Lower leg skin (tissue), 3 donors: ENCODE measurements at regions not wholly inside any gene's neighbourhood (a gene's known extent, or its start where the extent isn't known, plus 50 kb on each side); places are given as distances from the start of the nearest gene placed in this dataset.

Source experiments
- CTCF ChIP-seq, 3 donors: fragments of 450-650 bp; IDR thresholded peaks; one replicate each; pipeline ENCODE4 v1.5.1; 2016; ENCODE audit warnings: antibody characterized with exemption in 3 of 3, mild to moderate bottlenecking in 3 of 3, moderate library complexity in 2 of 3
- POLR2A ChIP-seq, 2 donors: fragments of 450-650 bp; IDR thresholded peaks; one replicate each; pipeline ENCODE4 v1.6.1; 2016 to 2017; ENCODE audit warnings: antibody characterized with exemption in 2 of 2, mild to moderate bottlenecking in 1 of 2, moderate library complexity in 1 of 2

GRCh38 chr12:31853977-31854376 lies 105.2 kb upstream of the RESF1 start:
- TF ChIP-seq CTCF (IDR thresholded peaks at IDR 0.05): no peak
- TF ChIP-seq POLR2A (IDR thresholded peaks at IDR 0.05): no peak
